Keratinocyte (primary cell): ENCODE measurements at regions not wholly inside any gene's neighbourhood (a gene's known extent, or its start where the extent isn't known, plus 50 kb on each side); places are given as distances from the start of the nearest gene placed in this dataset.

Source experiments
- CTCF ChIP-seq, 3 experiments: IDR thresholded peaks in 1 of 3; conservative IDR thresholded peaks in 1 of 3; optimal IDR thresholded peaks in 1 of 3; 2 replicates in 2 of 3; 3 replicates in 1 of 3; pipeline versions ENCODE3 to v1.5.1; 2011; ENCODE audit warnings: low read length in 3 of 3, mild to moderate bottlenecking in 3 of 3, moderate library complexity in 2 of 3, control low read depth in 1 of 3, inconsistent platforms in 1 of 3; ENCODE audit not compliant: insufficient read depth in 2 of 3; ENCODE audit errors: extremely low read depth in 1 of 3
- EZH2 ChIP-seq: IDR thresholded peaks from one replicate; pipeline ENCODE4 v1.6.1; 2012; ENCODE audit warnings: inconsistent platforms, mild to moderate bottlenecking, low read length, moderate library complexity

GRCh38 chr6:15819226-15819625, 156.4 kb upstream of the DTNBP1 start:
- TF ChIP-seq CTCF (optimal IDR thresholded peaks at IDR 0.05 in 1 of 3, IDR thresholded peaks at IDR 0.05 in 1 of 3, conservative IDR thresholded peaks at IDR 0.05 in 1 of 3; ENCODE audit: extremely low read depth in 1 of 3, insufficient read depth in 2 of 3, low read length in 3 of 3) (no peak), EZH2 (no peak)
